Putamen (tissue), 1 donor: ENCODE measurements at regions not wholly inside any gene's neighbourhood (a gene's known extent, or its start where the extent isn't known, plus 50 kb on each side); places are given as distances from the start of the nearest gene placed in this dataset.

Source experiments
- DNase-seq: peaks from one replicate; pipeline ENCODE4 v3.0.0-alpha.2; 2016; ENCODE audit warnings: low spot score

GRCh38 chr21:31409831-31410487 is 65.9 kb upstream of the TIAM1 start:
- no peak for DNase-seq

- DNase-seq: no peak
Observed at GRCh38 chr21:31408301-31409088, 64.4 kb upstream of the TIAM1 start.

- DNase-seq: no peak
Observed at GRCh38 chr21:31406510-31406909, 62.4 kb upstream of the TIAM1 start.

GRCh38 chr21:31405604-31406003 is 61.5 kb upstream of the TIAM1 start:
- no peak for DNase-seq

GRCh38 chr21:31403596-31404333 is 59.7 kb upstream of the TIAM1 start:
- no peak for DNase-seq

- DNase-seq: no peak
Observed at GRCh38 chr21:31399591-31399990, 55.5 kb upstream of the TIAM1 start.

- DNase-seq: no peak
Observed at GRCh38 chr21:31398574-31398973, 54.5 kb upstream of the TIAM1 start.

GRCh38 chr21:31397939-31398338 is 53.9 kb upstream of the TIAM1 start:
- no peak for DNase-seq

GRCh38 chr21:31397515-31397926 is 53.5 kb upstream of the TIAM1 start:
- DNase-seq: peak; percentile 84

- no peak for DNase-seq
Observed at GRCh38 chr21:31397030-31397429, 53.0 kb upstream of the TIAM1 start.

GRCh38 chr21:31396399-31396798 is 52.3 kb upstream of the TIAM1 start:
- no peak for DNase-seq

- no peak for DNase-seq
Observed at GRCh38 chr21:31395791-31396190, 51.7 kb upstream of the TIAM1 start.

- DNase-seq: peak; percentile 69
Observed at GRCh38 chr21:31395268-31395667, 51.2 kb upstream of the TIAM1 start.

- no peak for DNase-seq
Observed at GRCh38 chr21:31394309-31394708, 50.2 kb upstream of the TIAM1 start.
